Natural killer cell (primary cell): ENCODE measurements at regions not wholly inside any gene's neighbourhood (a gene's known extent, or its start where the extent isn't known, plus 50 kb on each side); places are given as distances from the start of the nearest gene placed in this dataset.

ENCODE experiments used
- ATAC-seq, 3 donors: fragments of 150-1000 bp in 2 of 3; fragments of 200-7000 bp in 1 of 3; cut with Tn5 transposase; 1 replicate in 1 of 3; 2 replicates in 2 of 3; pipeline ENCODE4 v1.10.0; 2021; ENCODE audit warnings: mild to moderate bottlenecking in 2 of 3, moderate library complexity in 2 of 3
- DNase-seq, 2 donors: peaks; one replicate each; pipeline versions ENCODE4 v3.0.0 to v3.0.0-alpha.2; 2013 to 2021; ENCODE audit warnings: mixed read lengths in 1 of 2
- H3K27ac ChIP-seq: one replicate; pipeline ENCODE4 v1.5.1; 2013; ENCODE audit warnings: mild to moderate bottlenecking, low read length
- H3K27me3 ChIP-seq: one replicate; pipeline ENCODE4 v1.6.1; 2013; ENCODE audit warnings: low read length; ENCODE audit not compliant: control insufficient read depth, insufficient read depth
- H3K36me3 ChIP-seq: one replicate; pipeline ENCODE4 v1.6.1; 2013; ENCODE audit warnings: low read length; ENCODE audit not compliant: control insufficient read depth, insufficient read depth
- H3K4me1 ChIP-seq: one replicate; pipeline ENCODE4 v1.6.1; 2013; ENCODE audit warnings: low read length; ENCODE audit not compliant: control insufficient read depth, insufficient read depth
- H3K4me3 ChIP-seq: one replicate; pipeline ENCODE4 v1.5.1; 2013; ENCODE audit warnings: low read length
- H3K9me3 ChIP-seq: one replicate; pipeline ENCODE4 v1.6.1; 2013; ENCODE audit warnings: low read length; ENCODE audit not compliant: control insufficient read depth, insufficient read depth
- H3K27ac Mint-ChIP-seq, 2 donors: one replicate each; pipeline ENCODE4 v1.8.0; 2022; ENCODE audit warnings: mild to moderate bottlenecking in 2 of 2, mixed read lengths in 2 of 2, moderate library complexity in 1 of 2
- H3K27me3 Mint-ChIP-seq, 2 donors: one replicate each; pipeline ENCODE4 v1.8.0; 2022; ENCODE audit warnings: low read depth in 2 of 2, mixed read lengths in 2 of 2
- H3K36me3 Mint-ChIP-seq: one replicate; pipeline ENCODE4 v1.8.0; 2022; ENCODE audit warnings: mixed read lengths
- H3K4me1 Mint-ChIP-seq, 2 donors: one replicate each; pipeline ENCODE4 v1.8.0; 2022; ENCODE audit warnings: mixed read lengths in 2 of 2
- H3K4me3 Mint-ChIP-seq: one replicate; pipeline ENCODE4 v1.8.0; 2022; ENCODE audit warnings: mild to moderate bottlenecking, moderate library complexity, mixed read lengths
- H3K9me3 Mint-ChIP-seq, 2 donors: one replicate each; pipeline ENCODE4 v1.8.0; 2022; ENCODE audit warnings: mixed read lengths in 2 of 2
- CTCF ChIP-seq: fragments of 200-600 bp; IDR thresholded peaks from one replicate; pipeline ENCODE4 v1.8.0; 2022; ENCODE audit warnings: antibody characterized with exemption
- WGBS: methylation state at CpG from one replicate; pipeline ENCODE4 v1.1.7; 2013; ENCODE audit warnings: missing lambda C conversion rate; ENCODE audit not compliant: insufficient coverage; 5-methylcytosine and 5-hydroxymethylcytosine counted together
- intact Hi-C: fragments of 100-400 bp; cut with micrococcal nuclease; formaldehyde crosslinking; loops from one replicate; pipeline ENCODE4 v1.14.2; 2022

- Mint-ChIP-seq H3K9me3 (peaks cover 4 to 5% of the 10 kb centered on the region in 2 donors), H3K27ac (no peak overlapping the region), H3K27me3 (no peaks in the 10 kb centered on the region), H3K4me1 (no peaks in the 10 kb centered on the region), H3K4me3 (no peak overlapping the region), H3K36me3 (no peaks in the 10 kb centered on the region)
- DNase-seq (no peak), ATAC-seq (no peak)
- 92% methylated on average over 6 of the region's 6 CpGs for WGBS
- Histone ChIP-seq H3K27ac (no peak overlapping the region), H3K27me3 (no peaks in the 10 kb centered on the region), H3K4me1 (no peaks in the 10 kb centered on the region), H3K9me3 (no peaks in the 10 kb centered on the region), H3K36me3 (no peaks in the 10 kb centered on the region), H3K4me3 (no peak overlapping the region)
- no peak for TF ChIP-seq CTCF
- intact Hi-C loops, result no loop called here
These were observed 651.6 kb upstream of the PITX2 start for GRCh38 chr4:111274486-111274885.

GRCh38 chr4:111281219-111281618, 658.3 kb upstream of the PITX2 start:
- WGBS, result 96% methylated on average over 4 of the region's 5 CpGs
- no peak for TF ChIP-seq CTCF
- H3K4me1 ChIP-seq, result no peaks in the 10 kb centered on the region
- Mint-ChIP-seq H3K4me3 (no peak overlapping the region), H3K9me3 (peaks cover 7 to 9% of the 10 kb centered on the region in 2 donors), H3K27ac (no peak overlapping the region), H3K4me1 (no peaks in the 10 kb centered on the region), H3K36me3 (no peaks in the 10 kb centered on the region), H3K27me3 (no peaks in the 10 kb centered on the region)
- H3K27ac ChIP-seq, result no peak overlapping the region
- no peak overlapping the region for H3K4me3 ChIP-seq
- no peaks in the 10 kb centered on the region for H3K9me3 ChIP-seq
- ATAC-seq, result no peak
- no peaks in the 10 kb centered on the region for H3K27me3 ChIP-seq
- intact Hi-C loops, result no loop called here
- H3K36me3 ChIP-seq, result no peaks in the 10 kb centered on the region
- DNase-seq, result no peak

- no peaks in the 10 kb centered on the region for H3K4me1 Mint-ChIP-seq
- Histone ChIP-seq H3K4me3 (no peak overlapping the region), H3K27me3 (no peaks in the 10 kb centered on the region), H3K9me3 (no peaks in the 10 kb centered on the region), H3K27ac (no peak overlapping the region), H3K36me3 (no peaks in the 10 kb centered on the region), H3K4me1 (no peaks in the 10 kb centered on the region)
- no peaks in the 10 kb centered on the region for H3K27me3 Mint-ChIP-seq
- peaks cover 7 to 9% of the 10 kb centered on the region in 2 donors for H3K9me3 Mint-ChIP-seq
- WGBS, result 71% methylated on average over 1 of the region's 1 CpG
- intact Hi-C loops, result no loop called here
- DNase-seq (no peak), ATAC-seq (no peak)
- H3K4me3 Mint-ChIP-seq, result no peak overlapping the region
- no peak for TF ChIP-seq CTCF
- no peaks in the 10 kb centered on the region for H3K36me3 Mint-ChIP-seq
- no peak overlapping the region for H3K27ac Mint-ChIP-seq
These were observed 659.2 kb upstream of the PITX2 start for GRCh38 chr4:111282035-111282434.

- no peaks in the 10 kb centered on the region for H3K36me3 Mint-ChIP-seq
- no peaks in the 10 kb centered on the region for H3K9me3 ChIP-seq
- H3K27me3 ChIP-seq, result no peaks in the 10 kb centered on the region
- no peak overlapping the region for H3K27ac ChIP-seq
- no peaks in the 10 kb centered on the region for H3K36me3 ChIP-seq
- H3K27ac Mint-ChIP-seq, result no peak overlapping the region
- no peak overlapping the region for H3K4me3 ChIP-seq
- H3K4me1 ChIP-seq, result no peaks in the 10 kb centered on the region
- H3K4me1 Mint-ChIP-seq, result no peaks in the 10 kb centered on the region
- intact Hi-C loops, result no loop called here
- no peaks in the 10 kb centered on the region for H3K27me3 Mint-ChIP-seq
- ATAC-seq (no peak), DNase-seq (peak in 1 of 2 donors; percentile 33)
- WGBS, result 9% methylated on average over 6 of the region's 7 CpGs
- no peak overlapping the region for H3K4me3 Mint-ChIP-seq
- H3K9me3 Mint-ChIP-seq, result peaks cover 7 to 9% of the 10 kb centered on the region in 2 donors
- no peak for TF ChIP-seq CTCF
These were observed 660.3 kb upstream of the PITX2 start for GRCh38 chr4:111283066-111283677.
